ENCODE measurements at regions not wholly inside any gene's neighbourhood (a gene's known extent, or its start where the extent isn't known, plus 50 kb on each side); places are given as distances from the start of the nearest gene placed in this dataset.

DNA sequence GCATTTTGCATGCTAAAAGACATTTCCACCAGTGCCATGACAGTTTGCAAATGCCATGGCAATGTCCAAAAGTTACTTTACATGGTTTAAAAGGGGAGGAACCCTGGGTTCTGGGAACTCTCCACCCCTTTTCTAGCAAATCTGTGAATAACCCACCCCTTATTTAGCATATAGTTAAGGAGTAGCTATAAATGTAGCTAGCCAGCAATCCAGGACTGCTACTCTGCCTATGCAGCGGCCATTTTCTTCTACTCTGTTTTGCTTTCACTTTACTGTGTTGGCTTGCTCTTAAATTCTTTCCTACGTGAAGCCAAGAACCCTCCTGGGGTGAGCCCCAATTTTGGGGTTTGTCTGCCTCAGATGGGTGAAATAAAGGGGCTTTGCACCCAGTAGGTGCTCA, 141.0 kb downstream of the PTPN11 start:
- Histone ChIP-seq H3K4me3 (peak overlapping the region; percentile 11; the same call in 1 of the 2 replicates), H3K36me3 (no peaks in the 10 kb centered on the region)

GRCh38 chr12:112564160-112564784, 145.5 kb downstream of the PTPN11 start:
- no peak for DNase-seq (ENCODE audit: low read depth in 1 of 2, low spot score in 2 of 2)
- H3K36me3 ChIP-seq, result no peaks in the 10 kb centered on the region
- no peaks in the 10 kb centered on the region for H3K4me1 ChIP-seq (replicated peaks)
- no peak overlapping the region for H3K27ac ChIP-seq
- H3K27me3 ChIP-seq (replicated peaks), result 0 out of 2 replicates have a peak, but pooled peaks cover 11% of the 10 kb centered on the region
- H3K4me3 ChIP-seq, result no peak overlapping the region
- no peaks in the 10 kb centered on the region for H3K9me3 ChIP-seq (replicated peaks)

More for the DNA sequence above, 141.0 kb downstream of the PTPN11 start:
- H3K4me1 ChIP-seq (replicated peaks), result no peaks in the 10 kb centered on the region
- no peak overlapping the region for H3K27ac ChIP-seq
- DNase-seq (ENCODE audit: low read depth in 1 of 2, low spot score in 2 of 2), result no peak
- H3K27me3 ChIP-seq (replicated peaks), result peaks cover 8% of the 10 kb centered on the region; the same call in 1 of the 2 replicates
- no peaks in the 10 kb centered on the region for H3K9me3 ChIP-seq (replicated peaks)

DNA sequence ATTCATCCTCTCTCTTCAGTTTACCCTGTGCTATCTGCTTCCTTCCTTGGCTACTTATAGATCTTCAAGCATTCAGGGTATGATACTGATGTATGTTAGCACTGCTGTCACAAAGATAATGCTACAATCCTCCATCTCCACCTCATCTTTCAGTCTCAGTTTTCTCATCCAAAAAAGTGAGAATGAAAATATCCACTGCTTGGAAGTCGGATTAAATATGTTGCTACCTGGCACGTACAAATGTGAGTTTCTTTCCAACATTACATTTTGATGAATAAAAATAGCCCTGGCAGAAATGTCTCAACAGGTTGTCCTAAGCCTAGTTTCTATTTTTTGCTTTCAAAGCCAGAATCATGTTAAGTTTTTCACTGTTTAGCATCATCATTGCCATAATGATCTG, 149.9 kb downstream of the PTPN11 start:
- Histone ChIP-seq H3K27ac (no peak overlapping the region), H3K4me1 (replicated peaks) (no peaks in the 10 kb centered on the region), H3K27me3 (replicated peaks) (peaks cover 7% of the 10 kb centered on the region; the same call in 1 of the 2 replicates), H3K4me3 (no peak overlapping the region), H3K36me3 (no peaks in the 10 kb centered on the region), H3K9me3 (replicated peaks) (no peaks in the 10 kb centered on the region)
- DNase-seq (ENCODE audit: low read depth in 1 of 2, low spot score in 2 of 2), result no peak

DNA sequence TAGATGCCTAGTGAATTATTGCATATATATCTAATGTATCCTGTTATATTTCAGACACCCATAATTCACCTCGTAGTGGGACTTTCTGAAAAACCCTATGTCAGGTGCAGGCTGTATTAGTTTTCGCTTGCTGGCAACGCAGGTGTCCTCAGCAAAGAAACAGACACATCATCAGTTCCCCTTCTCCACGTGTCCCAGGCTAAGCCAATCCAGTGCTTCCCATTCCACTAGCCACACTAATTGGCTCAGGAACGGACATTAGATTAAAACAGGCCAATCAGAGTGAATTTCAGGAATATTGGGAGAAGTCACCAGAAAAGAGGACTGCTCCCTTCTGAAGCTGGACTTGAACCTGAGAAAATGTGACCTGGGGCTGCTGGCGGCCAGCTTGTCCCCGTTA, 151.3 kb downstream of the PTPN11 start:
- peaks cover 4% of the 10 kb centered on the region; the same call in 1 of the 2 replicates for H3K27me3 ChIP-seq (replicated peaks)
- no peak overlapping the region for H3K27ac ChIP-seq
- H3K36me3 ChIP-seq, result no peaks in the 10 kb centered on the region
- H3K4me3 ChIP-seq, result no peak overlapping the region
- no peaks in the 10 kb centered on the region for H3K4me1 ChIP-seq (replicated peaks)
- DNase-seq (ENCODE audit: low read depth in 1 of 2, low spot score in 2 of 2), result no peak
- no peaks in the 10 kb centered on the region for H3K9me3 ChIP-seq (replicated peaks)

DNA sequence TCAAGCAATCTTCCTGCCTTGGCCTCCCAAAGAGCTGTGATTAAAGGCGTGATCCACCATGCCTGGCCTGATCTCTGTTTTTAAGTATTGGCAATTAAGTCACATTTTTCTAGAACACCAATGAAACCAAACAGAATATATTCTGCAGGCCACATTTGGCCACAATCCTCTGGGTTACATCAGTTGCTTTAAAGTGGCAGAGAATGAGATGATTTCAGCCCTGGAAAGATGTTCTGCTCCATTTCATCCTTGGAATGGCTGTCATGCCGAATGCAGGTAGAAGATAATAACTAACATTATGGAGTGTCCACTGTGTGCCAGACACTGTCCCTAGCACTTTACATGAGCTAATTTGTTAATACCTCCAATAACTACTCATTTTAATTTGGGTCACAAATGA, 154.4 kb downstream of the PTPN11 start:
- Histone ChIP-seq H3K27ac (no peak overlapping the region), H3K4me1 (replicated peaks) (no peaks in the 10 kb centered on the region), H3K9me3 (replicated peaks) (no peaks in the 10 kb centered on the region), H3K36me3 (no peaks in the 10 kb centered on the region), H3K4me3 (no peak overlapping the region), H3K27me3 (replicated peaks) (peaks cover 17% of the 10 kb centered on the region)
- no peak for DNase-seq (ENCODE audit: low read depth in 1 of 2, low spot score in 2 of 2)

DNA sequence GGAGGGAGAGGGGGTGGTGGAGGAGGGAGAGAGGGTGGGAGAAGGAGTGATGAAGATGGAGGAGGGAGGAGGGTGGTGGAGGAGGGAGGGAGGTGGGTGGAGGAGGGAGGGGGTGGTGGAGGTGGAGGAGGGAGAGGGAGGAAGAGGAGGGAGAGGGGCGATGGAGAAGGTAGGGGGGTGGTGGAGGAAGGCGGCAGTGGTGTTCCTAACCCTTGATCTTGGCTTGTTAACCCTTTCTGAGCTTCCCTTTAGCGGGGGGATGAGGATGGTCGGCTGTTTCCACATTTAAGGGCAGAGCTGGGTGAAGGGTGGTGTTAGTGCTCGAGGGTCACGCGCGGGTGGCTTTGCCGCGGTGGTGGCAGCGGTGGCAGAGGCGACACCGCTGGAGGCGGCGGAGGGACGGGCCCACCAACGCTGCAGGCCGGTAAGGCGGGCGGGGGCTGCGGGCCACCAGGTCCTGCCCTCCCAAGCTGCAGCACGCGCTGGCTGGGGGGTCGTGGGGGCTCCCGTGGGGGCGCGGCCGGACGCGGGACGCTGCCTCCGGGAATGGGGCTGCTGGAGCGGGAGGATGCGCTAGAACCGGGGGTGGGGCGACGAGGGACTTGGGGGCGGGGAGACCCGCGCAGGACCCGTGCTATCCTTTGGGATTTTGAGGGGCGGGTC, 156.3 kb downstream of the PTPN11 start:
- Histone ChIP-seq H3K9me3 (replicated peaks) (no peaks in the 10 kb centered on the region), H3K4me3 (no peak overlapping the region), H3K4me1 (replicated peaks) (no peaks in the 10 kb centered on the region), H3K36me3 (no peaks in the 10 kb centered on the region), H3K27me3 (replicated peaks) (peaks cover 15% of the 10 kb centered on the region), H3K27ac (no peak overlapping the region)
- DNase-seq (ENCODE audit: low read depth in 1 of 2, low spot score in 2 of 2), result no peak

DNA sequence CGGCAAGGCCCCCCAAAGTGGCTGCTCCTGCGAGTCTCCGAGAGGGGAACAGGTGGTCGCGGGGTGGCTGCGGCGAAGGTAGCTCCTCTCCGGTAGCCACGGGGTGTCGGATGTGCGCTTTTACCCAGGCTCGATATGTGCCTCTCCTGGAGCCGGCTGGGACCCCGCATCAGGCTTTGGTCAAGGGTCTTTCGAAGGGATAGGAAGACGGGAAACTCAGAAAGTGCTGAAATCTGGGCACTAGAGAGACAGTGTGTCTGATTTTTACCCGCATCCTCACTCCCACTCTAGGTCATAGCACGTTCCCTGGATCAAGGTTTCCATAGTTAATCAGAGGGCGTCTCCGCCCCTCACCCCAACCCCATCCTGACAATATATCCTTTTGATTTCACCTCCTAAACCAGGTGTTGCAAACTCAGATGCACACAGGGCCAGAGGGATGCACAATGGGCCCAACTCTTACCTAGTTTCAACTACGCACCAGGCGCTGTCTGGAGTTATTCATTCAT, 156.9 kb downstream of the PTPN11 start:
- Histone ChIP-seq H3K4me3 (no peak overlapping the region), H3K4me1 (replicated peaks) (no peaks in the 10 kb centered on the region), H3K9me3 (replicated peaks) (no peaks in the 10 kb centered on the region), H3K27ac (no peak overlapping the region), H3K36me3 (no peaks in the 10 kb centered on the region), H3K27me3 (replicated peaks) (peaks cover 15% of the 10 kb centered on the region)
- no peak for DNase-seq (ENCODE audit: low read depth in 1 of 2, low spot score in 2 of 2)

- no peak for DNase-seq (ENCODE audit: low read depth in 1 of 2, low spot score in 2 of 2)
- peaks cover 15% of the 10 kb centered on the region for H3K27me3 ChIP-seq (replicated peaks)
- H3K36me3 ChIP-seq, result no peaks in the 10 kb centered on the region
- no peaks in the 10 kb centered on the region for H3K9me3 ChIP-seq (replicated peaks)
- no peak overlapping the region for H3K27ac ChIP-seq
- no peaks in the 10 kb centered on the region for H3K4me1 ChIP-seq (replicated peaks)
- H3K4me3 ChIP-seq, result no peak overlapping the region
Measured at GRCh38 chr12:112577473-112578329, 159.0 kb downstream of the PTPN11 start.

- no peaks in the 10 kb centered on the region for H3K36me3 ChIP-seq
- no peaks in the 10 kb centered on the region for H3K27me3 ChIP-seq (replicated peaks)
- no peak overlapping the region for H3K4me3 ChIP-seq
- no peaks in the 10 kb centered on the region for H3K9me3 ChIP-seq (replicated peaks)
- no peaks in the 10 kb centered on the region for H3K4me1 ChIP-seq (replicated peaks)
- no peak for DNase-seq (ENCODE audit: low read depth in 1 of 2, low spot score in 2 of 2)
- H3K27ac ChIP-seq, result no peak overlapping the region
Measured at GRCh38 chr12:112584266-112584722, 165.5 kb downstream of the PTPN11 start.

- Histone ChIP-seq H3K4me3 (no peak overlapping the region), H3K4me1 (replicated peaks) (no peaks in the 10 kb centered on the region), H3K27me3 (replicated peaks) (no peaks in the 10 kb centered on the region), H3K27ac (no peak overlapping the region), H3K9me3 (replicated peaks) (no peaks in the 10 kb centered on the region), H3K36me3 (no peaks in the 10 kb centered on the region)
- no peak for DNase-seq (ENCODE audit: low read depth in 1 of 2, low spot score in 2 of 2)
Measured at GRCh38 chr12:112586148-112586783, 167.5 kb downstream of the PTPN11 start.

DNA sequence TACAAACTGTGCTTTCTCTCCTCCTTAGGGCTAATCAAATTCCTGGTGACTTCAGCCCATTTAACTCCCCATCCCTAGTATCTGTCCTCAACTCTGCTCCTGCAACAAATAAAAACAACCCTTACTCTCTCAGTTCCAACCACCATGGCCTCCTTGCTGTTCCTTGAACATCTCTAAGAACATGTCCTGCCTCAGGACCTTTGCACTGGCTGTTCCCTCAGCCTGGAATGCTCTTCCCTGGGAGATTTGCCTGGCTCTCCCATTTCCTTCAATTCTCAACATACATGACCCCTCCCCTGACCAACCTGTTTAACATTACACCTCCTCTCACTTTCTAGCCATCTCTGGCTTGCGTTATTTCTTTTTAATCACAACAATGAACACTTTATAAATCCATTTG, 170.5 kb downstream of the PTPN11 start:
- Histone ChIP-seq H3K4me1 (replicated peaks) (no peaks in the 10 kb centered on the region), H3K4me3 (no peak overlapping the region), H3K27ac (no peak overlapping the region), H3K9me3 (replicated peaks) (no peaks in the 10 kb centered on the region), H3K27me3 (replicated peaks) (no peaks in the 10 kb centered on the region), H3K36me3 (no peaks in the 10 kb centered on the region)
- DNase-seq (ENCODE audit: low read depth in 1 of 2, low spot score in 2 of 2), result no peak

- no peak overlapping the region for H3K4me3 ChIP-seq
- H3K27ac ChIP-seq, result no peak overlapping the region
- H3K27me3 ChIP-seq (replicated peaks), result no peaks in the 10 kb centered on the region
- H3K9me3 ChIP-seq (replicated peaks), result no peaks in the 10 kb centered on the region
- H3K36me3 ChIP-seq, result no peaks in the 10 kb centered on the region
- H3K4me1 ChIP-seq (replicated peaks), result no peaks in the 10 kb centered on the region
- DNase-seq (ENCODE audit: low read depth in 1 of 2, low spot score in 2 of 2), result no peak
Measured at GRCh38 chr12:112590281-112590680, 171.5 kb downstream of the PTPN11 start.

DNA sequence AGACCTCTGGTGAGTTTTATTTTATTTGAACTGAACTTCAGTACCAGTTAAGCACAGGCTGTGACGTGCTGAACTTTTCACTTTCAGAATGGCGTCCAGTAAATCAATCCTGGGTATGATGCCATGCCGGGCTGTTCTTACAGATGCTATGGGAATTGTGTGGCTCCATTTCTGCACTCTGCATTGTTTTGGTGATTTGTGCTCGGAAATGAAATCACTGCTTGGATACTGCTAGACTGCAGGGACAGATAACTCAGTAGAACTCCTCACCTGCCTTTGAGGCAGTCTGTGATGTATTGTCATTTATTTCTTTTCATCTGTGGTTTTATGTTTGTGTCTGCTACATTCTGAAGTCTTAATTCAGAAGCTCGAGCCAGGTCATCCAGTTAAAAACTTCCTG, 172.7 kb downstream of the PTPN11 start:
- no peaks in the 10 kb centered on the region for H3K36me3 ChIP-seq
- no peak for DNase-seq (ENCODE audit: low read depth in 1 of 2, low spot score in 2 of 2)
- H3K27me3 ChIP-seq (replicated peaks), result peaks cover 2% of the 10 kb centered on the region

More for the DNA sequence above, 172.7 kb downstream of the PTPN11 start:
- Histone ChIP-seq H3K27ac (no peak overlapping the region), H3K9me3 (replicated peaks) (no peaks in the 10 kb centered on the region), H3K4me3 (no peak overlapping the region), H3K4me1 (replicated peaks) (no peaks in the 10 kb centered on the region)

Data from SJSA1 (cell line).